Hindlimb muscle (tissue), 1 donor: ENCODE measurements at regions not wholly inside any gene's neighbourhood (a gene's known extent, or its start where the extent isn't known, plus 50 kb on each side); places are given as distances from the start of the nearest gene placed in this dataset.
"Not testable (repeated sequence)": the region's sequence is repeated elsewhere in the genome, so short reads cannot be mapped to it uniquely, and the experiment has no call there.

Experiments
- DNase-seq: peaks from one replicate; pipeline ENCODE4 v3.0.0-alpha.2; 2013

- no peak for DNase-seq
Measured at GRCh38 chr9:71632776-71633175, 135.5 kb downstream of the CEMIP2 start.

- no peak for DNase-seq
Measured at GRCh38 chr9:71630377-71630995, 137.8 kb downstream of the CEMIP2 start.

GRCh38 chr9:71629578-71630215, 138.6 kb downstream of the CEMIP2 start:
- DNase-seq = no peak

GRCh38 chr9:71628247-71628646, 140.1 kb downstream of the CEMIP2 start:
- no peak for DNase-seq

- DNase-seq = no peak
Measured at GRCh38 chr9:71627537-71627936, 140.8 kb downstream of the CEMIP2 start.

GRCh38 chr9:71626395-71626794, 141.9 kb downstream of the CEMIP2 start:
- DNase-seq = no peak

GRCh38 chr9:71624728-71625127, 143.6 kb downstream of the CEMIP2 start:
- no peak for DNase-seq

GRCh38 chr9:71620746-71621145, 147.6 kb downstream of the CEMIP2 start:
- DNase-seq = peak; percentile 36

GRCh38 chr9:71620331-71620730, 148.0 kb downstream of the CEMIP2 start:
- DNase-seq = peak; percentile 48

GRCh38 chr9:71619926-71620325, 148.4 kb downstream of the CEMIP2 start:
- DNase-seq = no peak

GRCh38 chr9:71614409-71615010, 153.8 kb downstream of the CEMIP2 start:
- peak; percentile 51 for DNase-seq

GRCh38 chr9:71612889-71613288, 155.4 kb downstream of the CEMIP2 start:
- DNase-seq = no peak

GRCh38 chr9:71609448-71609830, 158.9 kb downstream of the CEMIP2 start:
- DNase-seq = no peak

GRCh38 chr9:71608825-71609447, 159.4 kb downstream of the CEMIP2 start:
- DNase-seq = no peak

- no peak for DNase-seq
Measured at GRCh38 chr9:71608021-71608420, 160.3 kb downstream of the CEMIP2 start.

GRCh38 chr9:71607461-71607881, 160.8 kb downstream of the CEMIP2 start:
- DNase-seq = peak; percentile 59

- DNase-seq = peak; percentile 48
Measured at GRCh38 chr9:71604197-71605063, 163.9 kb downstream of the CEMIP2 start.

GRCh38 chr9:71602652-71603051, 165.7 kb downstream of the CEMIP2 start:
- DNase-seq = no peak

GRCh38 chr9:71595762-71596161, 172.6 kb downstream of the CEMIP2 start:
- DNase-seq = not testable (repeated sequence)

GRCh38 chr9:71594541-71594940, 173.8 kb downstream of the CEMIP2 start:
- DNase-seq = no peak

- no peak for DNase-seq
Measured at GRCh38 chr9:71592400-71592799, 175.9 kb downstream of the CEMIP2 start.

- no peak for DNase-seq
Measured at GRCh38 chr9:71590362-71590761, 178.0 kb downstream of the CEMIP2 start.

- no peak for DNase-seq
Measured at GRCh38 chr9:71589612-71590011, 178.7 kb downstream of the CEMIP2 start.
